ENCODE measurements at regions not wholly inside any gene's neighbourhood (a gene's known extent, or its start where the extent isn't known, plus 50 kb on each side); places are given as distances from the start of the nearest gene placed in this dataset.

- H4K20me1 ChIP-seq (ENCODE audit: insufficient read depth) = no peaks in the 10 kb centered on the region
- H3K36me3 ChIP-seq (ENCODE audit: low read depth) = no peaks in the 10 kb centered on the region
- no peaks in the 10 kb centered on the region for H3K9me3 ChIP-seq (ENCODE audit: insufficient read depth, low read depth)
- H3K9me2 ChIP-seq (ENCODE audit: insufficient read depth) = no peaks in the 10 kb centered on the region
- no peaks in the 10 kb centered on the region for H3K4me1 ChIP-seq (replicated peaks; ENCODE audit: insufficient read depth)
- H3F3A ChIP-seq (ENCODE audit: insufficient read depth, low read depth) = no peaks in the 10 kb centered on the region
- TF ChIP-seq EZH2 (IDR thresholded peaks at IDR 0.05; ENCODE audit: low read depth) (no peak), CTCF (conservative IDR thresholded peaks at IDR 0.05) (no peak)
- CTCF ChIA-PET = no interaction called here
- intact Hi-C loops (cut with micrococcal nuclease; ENCODE audit: unreplicated experiment) = no loop called here
- no peaks in the 10 kb centered on the region for H3K79me2 ChIP-seq (ENCODE audit: low read depth)
- no peak overlapping the region for H3K27ac ChIP-seq
- H3K4me2 ChIP-seq = no peak overlapping the region
- no TSS peak for BruUV-seq (replicated peaks)
- H2AFZ ChIP-seq = no peak overlapping the region
- peaks cover 71% of the 10 kb centered on the region for H3K27me3 ChIP-seq (ENCODE audit: insufficient read depth, low read depth)
- POLR2A ChIA-PET (ENCODE audit: unreplicated experiment) = no interaction called here
- H3K4me3 ChIP-seq = no peak overlapping the region
- DNase-seq = no peak
Observed at GRCh38 chr1:157277913-157278312, 139.7 kb upstream of the ETV3 start.

- no peaks in the 10 kb centered on the region for H3K79me2 ChIP-seq (ENCODE audit: low read depth)
- no peaks in the 10 kb centered on the region for H3K9me2 ChIP-seq (ENCODE audit: insufficient read depth)
- H3F3A ChIP-seq (ENCODE audit: insufficient read depth, low read depth) = no peaks in the 10 kb centered on the region
- H3K27ac ChIP-seq = no peak overlapping the region
- intact Hi-C loops (cut with micrococcal nuclease; ENCODE audit: unreplicated experiment) = no loop called here
- H2AFZ ChIP-seq = no peak overlapping the region
- no TSS peak for BruUV-seq (replicated peaks)
- H3K9me3 ChIP-seq (ENCODE audit: insufficient read depth, low read depth) = no peaks in the 10 kb centered on the region
- TF ChIP-seq CTCF (conservative IDR thresholded peaks at IDR 0.05) (no peak), EZH2 (IDR thresholded peaks at IDR 0.05; ENCODE audit: low read depth) (no peak)
- H3K27me3 ChIP-seq (ENCODE audit: insufficient read depth, low read depth) = peaks cover 77% of the 10 kb centered on the region
- no peaks in the 10 kb centered on the region for H3K4me1 ChIP-seq (replicated peaks; ENCODE audit: insufficient read depth)
- DNase-seq = no peak
- H4K20me1 ChIP-seq (ENCODE audit: insufficient read depth) = no peaks in the 10 kb centered on the region
- H3K4me2 ChIP-seq = no peak overlapping the region
- POLR2A ChIA-PET (ENCODE audit: unreplicated experiment) = no interaction called here
- no peak overlapping the region for H3K4me3 ChIP-seq
- CTCF ChIA-PET = no interaction called here
- no peaks in the 10 kb centered on the region for H3K36me3 ChIP-seq (ENCODE audit: low read depth)
Observed at GRCh38 chr1:157277281-157277680, 139.1 kb upstream of the ETV3 start.

- Histone ChIP-seq H3K27ac (no peak overlapping the region), H3K4me1 (replicated peaks; ENCODE audit: insufficient read depth) (no peaks in the 10 kb centered on the region), H2AFZ (no peak overlapping the region), H3K36me3 (ENCODE audit: low read depth) (no peaks in the 10 kb centered on the region), H4K20me1 (ENCODE audit: insufficient read depth) (no peaks in the 10 kb centered on the region), H3K4me3 (no peak overlapping the region), H3K79me2 (ENCODE audit: low read depth) (no peaks in the 10 kb centered on the region), H3K27me3 (ENCODE audit: insufficient read depth, low read depth) (peaks cover 74% of the 10 kb centered on the region), H3K4me2 (no peak overlapping the region), H3K9me2 (ENCODE audit: insufficient read depth) (no peaks in the 10 kb centered on the region), H3K9me3 (ENCODE audit: insufficient read depth, low read depth) (no peaks in the 10 kb centered on the region), H3F3A (ENCODE audit: insufficient read depth, low read depth) (no peaks in the 10 kb centered on the region)
- DNase-seq = no peak
- BruUV-seq (replicated peaks) = no TSS peak
- intact Hi-C loops (cut with micrococcal nuclease; ENCODE audit: unreplicated experiment) = no loop called here
- TF ChIP-seq CTCF (conservative IDR thresholded peaks at IDR 0.05) (no peak), EZH2 (IDR thresholded peaks at IDR 0.05; ENCODE audit: low read depth) (no peak)
- CTCF ChIA-PET = no interaction called here
- POLR2A ChIA-PET (ENCODE audit: unreplicated experiment) = no interaction called here
Observed at GRCh38 chr1:157274698-157275534, 136.7 kb upstream of the ETV3 start.

Measured in PC-9 (cell line).